Skeletal muscle satellite cell (primary cell): ENCODE measurements at regions not wholly inside any gene's neighbourhood (a gene's known extent, or its start where the extent isn't known, plus 50 kb on each side); places are given as distances from the start of the nearest gene placed in this dataset.

Experiments used
- H3K27me3 ChIP-seq: 2 replicates; pipeline ENCODE4 v1.7.0; 2013; ENCODE audit warnings: low read length; ENCODE audit not compliant: control insufficient read depth, insufficient read depth
- H3K36me3 ChIP-seq: 2 replicates; pipeline ENCODE4 v1.7.0; 2013; ENCODE audit warnings: mild to moderate bottlenecking, control low read depth, low read length; ENCODE audit not compliant: insufficient read depth
- H3K4me1 ChIP-seq: 2 replicates; pipeline ENCODE4 v1.7.0; 2013; ENCODE audit warnings: low read length; ENCODE audit not compliant: control insufficient read depth, insufficient read depth
- H3K4me2 ChIP-seq: 2 replicates; pipeline ENCODE4 v1.7.0; 2013; ENCODE audit warnings: mild to moderate bottlenecking, low read length
- H3K4me3 ChIP-seq: 2 replicates; pipeline ENCODE4 v1.7.0; 2013; ENCODE audit warnings: low read length
- H3K9ac ChIP-seq: 2 replicates; pipeline ENCODE4 v1.7.0; 2013; ENCODE audit warnings: mild to moderate bottlenecking, low read depth, low read length, moderate library complexity
- H3K9me3 ChIP-seq: replicated peaks from 2 replicates; pipeline ENCODE4 v1.7.0; 2013; ENCODE audit warnings: mild to moderate bottlenecking, control low read depth, low read length

DNA sequence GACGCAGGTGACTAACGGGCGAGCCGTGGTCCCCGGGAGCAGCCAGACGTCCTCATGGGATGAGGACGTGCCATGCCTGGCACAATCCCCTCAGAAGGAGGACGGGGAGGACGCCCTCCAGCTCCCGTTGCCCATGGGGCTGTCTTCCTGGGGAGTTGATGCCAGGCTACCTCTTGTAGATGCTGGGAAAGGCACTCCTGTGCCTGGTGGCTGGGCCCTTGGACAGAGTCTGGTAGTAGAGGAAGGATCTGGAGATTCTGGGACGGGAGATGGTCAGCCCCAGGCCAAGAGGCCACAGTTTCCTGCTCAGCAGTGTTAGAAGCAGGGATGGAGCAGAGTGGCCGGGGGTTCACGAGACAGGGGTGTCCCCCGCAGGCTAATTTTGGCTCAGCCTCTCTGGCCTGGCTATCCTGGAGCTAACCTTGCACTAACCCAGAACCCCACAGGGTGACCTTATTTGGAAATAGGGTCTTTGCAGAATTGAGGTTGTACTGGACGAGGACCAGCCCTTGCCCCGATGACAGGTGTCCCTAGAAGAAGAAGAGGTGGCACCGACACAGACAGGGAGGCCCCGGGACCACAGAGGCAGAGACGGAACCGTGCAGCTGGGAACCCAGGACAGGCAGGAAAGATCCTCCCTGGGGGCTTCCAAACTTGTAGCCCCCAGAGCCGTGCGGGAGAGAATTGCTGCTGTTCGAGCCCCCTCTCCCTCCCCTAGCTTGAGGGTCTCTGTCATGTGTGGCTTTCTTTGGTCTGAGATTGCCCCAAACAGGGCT is 50.1 kb upstream of the ADRA2C start:
- Histone ChIP-seq H3K36me3 (no peaks in the 10 kb centered on the region), H3K4me2 (no peak overlapping the region), H3K9me3 (no peaks in the 10 kb centered on the region), H3K4me1 (no peaks in the 10 kb centered on the region), H3K4me3 (no peak overlapping the region), H3K27me3 (peaks cover 22% of the 10 kb centered on the region), H3K9ac (no peak overlapping the region)

DNA sequence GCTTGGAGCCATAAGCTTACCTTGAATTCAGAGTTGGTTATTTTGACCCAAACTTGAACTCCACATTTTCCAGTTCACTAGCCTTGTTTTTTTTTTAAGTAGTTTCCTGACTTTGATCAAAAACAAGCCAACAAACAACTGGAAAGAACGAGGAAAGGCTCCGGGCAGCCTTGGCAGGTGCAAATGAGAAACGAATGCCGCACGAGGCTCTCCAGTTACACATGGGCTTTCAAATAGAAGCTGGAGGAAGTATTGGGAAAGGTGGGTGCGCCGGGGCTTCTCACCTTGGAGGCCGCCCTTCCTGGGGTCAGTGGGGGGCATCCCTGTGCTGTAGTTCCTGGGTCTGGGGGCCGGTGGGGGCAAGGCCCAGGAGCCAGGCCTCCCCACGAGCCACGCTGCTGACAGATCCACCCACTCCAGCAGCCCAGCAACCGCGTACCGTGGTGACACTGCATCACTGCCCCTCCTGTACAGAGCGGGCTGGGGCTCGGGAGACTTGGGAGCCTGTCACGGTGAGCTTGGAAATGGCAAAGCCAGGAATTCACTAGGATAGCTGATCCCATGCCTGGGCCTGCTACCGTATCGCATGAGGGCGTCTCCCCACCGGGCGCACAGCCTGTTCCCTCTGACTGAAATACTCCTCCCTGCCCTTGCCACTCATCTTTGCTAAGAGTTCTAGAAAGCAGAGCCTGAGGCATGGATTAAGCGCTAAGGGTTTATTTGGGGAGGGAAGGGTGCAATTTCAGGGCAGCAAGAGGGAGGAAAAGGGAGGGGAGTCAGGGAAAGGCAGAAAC is 50.9 kb upstream of the ADRA2C start:
- peaks cover 14% of the 10 kb centered on the region for H3K27me3 ChIP-seq
- H3K4me3 ChIP-seq: no peak overlapping the region
- H3K4me1 ChIP-seq: no peaks in the 10 kb centered on the region
- H3K9ac ChIP-seq: no peak overlapping the region
- no peaks in the 10 kb centered on the region for H3K36me3 ChIP-seq
- no peaks in the 10 kb centered on the region for H3K9me3 ChIP-seq
- H3K4me2 ChIP-seq: no peak overlapping the region

DNA sequence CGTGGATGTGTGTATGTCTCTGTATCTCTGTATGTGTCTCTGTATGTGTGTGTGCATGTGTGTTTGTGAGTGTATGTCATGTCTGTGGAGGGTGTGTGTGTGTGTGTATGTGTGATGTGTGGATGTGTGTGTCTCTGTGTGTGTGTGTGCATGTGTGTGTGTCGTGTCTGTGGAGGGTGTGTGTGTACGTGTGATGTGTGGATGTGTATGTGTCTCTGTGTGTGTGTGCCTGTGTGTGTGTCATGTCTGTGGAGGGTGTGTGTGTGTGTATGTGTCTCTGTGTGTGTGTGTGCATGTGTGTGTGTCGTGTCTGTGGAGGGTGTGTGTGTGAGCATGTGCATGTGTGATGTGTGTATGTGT is 51.6 kb upstream of the ADRA2C start:
- peaks cover 13% of the 10 kb centered on the region for H3K27me3 ChIP-seq

DNA sequence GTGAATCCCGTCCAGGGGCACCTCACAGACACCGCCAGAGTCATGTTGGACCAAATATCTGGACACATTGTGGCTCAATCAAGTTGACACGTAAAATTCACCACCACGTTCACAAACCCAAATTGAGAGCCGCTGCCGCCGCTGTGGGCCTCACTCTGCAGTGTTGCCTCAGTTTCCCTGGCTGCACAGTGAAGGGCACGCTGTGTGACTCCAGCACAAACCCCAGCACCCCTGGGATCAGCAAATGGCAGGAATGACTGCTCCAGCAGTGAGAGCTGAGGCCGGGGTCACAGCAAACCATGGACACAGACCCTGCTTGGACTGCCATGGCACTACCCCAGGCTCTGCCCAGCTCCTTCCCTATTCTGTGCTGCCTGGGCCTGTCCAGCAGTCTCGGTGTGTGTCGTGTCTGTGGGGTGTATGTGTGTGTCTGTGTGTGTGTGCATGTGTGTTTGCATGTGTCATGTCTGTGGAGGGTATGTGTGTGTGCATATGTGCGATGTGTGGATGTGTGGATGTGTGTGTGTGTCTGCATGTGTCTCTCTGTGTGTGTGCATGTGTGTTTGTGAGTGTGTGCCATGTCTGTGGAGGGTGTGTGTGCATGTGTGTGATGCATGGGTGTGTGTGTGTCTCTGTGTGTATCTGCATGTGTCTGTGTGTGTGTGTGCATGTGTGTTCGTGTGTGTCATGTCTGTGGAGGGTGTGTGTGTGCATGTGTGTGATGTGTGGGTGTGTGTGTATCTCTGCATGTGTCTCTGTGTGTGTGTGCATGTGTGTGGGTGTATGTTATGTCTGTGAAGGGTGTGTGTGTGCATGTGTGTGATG is 52.2 kb upstream of the ADRA2C start:
- H3K4me3 ChIP-seq: no peak overlapping the region
- H3K4me1 ChIP-seq: no peaks in the 10 kb centered on the region
- H3K27me3 ChIP-seq: peaks cover 13% of the 10 kb centered on the region
- no peaks in the 10 kb centered on the region for H3K36me3 ChIP-seq
- no peaks in the 10 kb centered on the region for H3K9me3 ChIP-seq
- no peak overlapping the region for H3K9ac ChIP-seq
- no peak overlapping the region for H3K4me2 ChIP-seq

More for the DNA sequence above, 51.6 kb upstream of the ADRA2C start:
- Histone ChIP-seq H3K9me3 (no peaks in the 10 kb centered on the region), H3K4me1 (no peaks in the 10 kb centered on the region), H3K36me3 (no peaks in the 10 kb centered on the region), H3K9ac (no peak overlapping the region), H3K4me3 (no peak overlapping the region), H3K4me2 (no peak overlapping the region)

DNA sequence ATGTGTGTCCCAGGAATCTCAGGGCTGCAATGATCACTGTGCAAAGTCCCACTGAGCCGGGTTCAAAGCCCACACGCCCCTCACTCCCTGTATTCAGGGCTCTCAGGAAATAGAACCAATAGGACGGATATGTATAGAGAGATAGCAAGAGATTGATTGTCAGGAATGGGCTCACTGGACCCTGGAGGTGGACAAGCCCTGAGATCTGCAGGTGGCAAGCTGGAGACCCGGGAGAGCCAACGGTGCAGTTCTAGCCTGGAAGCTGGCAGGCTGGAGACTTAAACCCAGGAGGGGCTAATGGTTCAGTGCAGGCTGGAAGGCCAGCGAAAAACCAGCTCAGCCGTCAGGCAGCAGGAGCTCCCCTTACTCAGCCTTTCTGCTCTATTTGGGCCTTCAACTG is 52.8 kb upstream of the ADRA2C start:
- no peaks in the 10 kb centered on the region for H3K9me3 ChIP-seq
- H3K27me3 ChIP-seq: peaks cover 13% of the 10 kb centered on the region
- H3K36me3 ChIP-seq: no peaks in the 10 kb centered on the region
- H3K4me1 ChIP-seq: peaks cover 4% of the 10 kb centered on the region
- H3K4me2 ChIP-seq: no peak overlapping the region
- no peak overlapping the region for H3K9ac ChIP-seq
- H3K4me3 ChIP-seq: no peak overlapping the region

DNA sequence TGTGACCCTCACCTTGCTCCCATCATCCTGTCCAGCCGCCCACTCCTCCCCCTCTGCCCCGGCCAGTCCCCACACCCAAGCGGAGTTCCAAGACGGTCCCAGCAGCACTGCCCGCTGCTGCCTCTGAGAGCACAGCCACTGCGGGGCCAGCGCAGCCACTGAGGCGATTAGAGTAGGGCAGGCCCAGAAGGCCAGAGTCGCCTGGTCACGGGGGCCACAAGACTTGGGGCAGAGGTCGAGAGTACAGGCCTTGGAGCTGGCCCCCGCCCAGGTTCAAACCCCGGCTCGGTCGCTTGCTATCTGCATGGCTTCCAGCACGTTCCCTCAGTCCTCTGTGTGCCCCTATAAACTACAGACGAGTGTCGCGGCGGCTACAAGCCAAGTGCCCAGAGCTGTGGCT is 53.2 kb upstream of the ADRA2C start:
- no peak overlapping the region for H3K4me2 ChIP-seq
- H3K36me3 ChIP-seq: no peaks in the 10 kb centered on the region
- no peaks in the 10 kb centered on the region for H3K9me3 ChIP-seq
- H3K27me3 ChIP-seq: peaks cover 13% of the 10 kb centered on the region
- H3K9ac ChIP-seq: no peak overlapping the region
- H3K4me1 ChIP-seq: peaks cover 8% of the 10 kb centered on the region
- H3K4me3 ChIP-seq: no peak overlapping the region

DNA sequence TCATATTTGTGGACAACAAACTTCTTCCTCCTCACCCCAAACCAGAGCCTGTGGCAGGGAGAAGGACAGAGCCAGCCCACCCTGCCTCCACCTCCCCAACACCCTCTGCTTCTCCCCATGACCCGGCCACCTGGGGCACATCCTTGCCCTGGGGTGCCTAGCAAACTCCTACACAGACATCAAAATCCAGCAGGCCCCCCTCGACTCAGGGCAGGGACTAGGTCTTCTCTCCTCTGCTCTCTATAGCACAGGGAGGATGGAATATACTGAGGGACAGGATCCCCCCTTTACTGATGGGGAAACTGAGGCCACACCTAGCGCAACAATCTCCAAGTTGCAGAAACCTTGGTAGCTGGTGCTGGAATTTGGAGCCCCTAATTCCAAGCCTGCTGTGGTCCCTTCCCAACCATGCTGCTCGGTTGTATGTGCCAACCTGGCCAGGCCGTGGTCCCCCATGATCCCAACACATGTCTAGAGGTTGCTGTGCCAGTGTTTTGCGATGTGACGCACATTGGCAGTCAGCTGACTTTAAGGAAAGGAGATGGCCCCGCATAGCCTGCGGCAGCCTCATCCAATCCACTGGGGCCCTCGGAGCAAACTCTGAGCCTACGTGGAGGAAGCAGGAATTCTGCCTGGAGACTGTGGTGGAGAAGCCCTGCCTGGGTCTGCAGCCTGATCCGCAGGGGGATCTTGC is 53.9 kb upstream of the ADRA2C start:
- H3K36me3 ChIP-seq: no peaks in the 10 kb centered on the region
- H3K4me3 ChIP-seq: no peak overlapping the region
- peaks cover 14% of the 10 kb centered on the region for H3K4me1 ChIP-seq
- H3K4me2 ChIP-seq: no peak overlapping the region
- no peak overlapping the region for H3K9ac ChIP-seq
- H3K27me3 ChIP-seq: peaks cover 13% of the 10 kb centered on the region
- no peaks in the 10 kb centered on the region for H3K9me3 ChIP-seq

DNA sequence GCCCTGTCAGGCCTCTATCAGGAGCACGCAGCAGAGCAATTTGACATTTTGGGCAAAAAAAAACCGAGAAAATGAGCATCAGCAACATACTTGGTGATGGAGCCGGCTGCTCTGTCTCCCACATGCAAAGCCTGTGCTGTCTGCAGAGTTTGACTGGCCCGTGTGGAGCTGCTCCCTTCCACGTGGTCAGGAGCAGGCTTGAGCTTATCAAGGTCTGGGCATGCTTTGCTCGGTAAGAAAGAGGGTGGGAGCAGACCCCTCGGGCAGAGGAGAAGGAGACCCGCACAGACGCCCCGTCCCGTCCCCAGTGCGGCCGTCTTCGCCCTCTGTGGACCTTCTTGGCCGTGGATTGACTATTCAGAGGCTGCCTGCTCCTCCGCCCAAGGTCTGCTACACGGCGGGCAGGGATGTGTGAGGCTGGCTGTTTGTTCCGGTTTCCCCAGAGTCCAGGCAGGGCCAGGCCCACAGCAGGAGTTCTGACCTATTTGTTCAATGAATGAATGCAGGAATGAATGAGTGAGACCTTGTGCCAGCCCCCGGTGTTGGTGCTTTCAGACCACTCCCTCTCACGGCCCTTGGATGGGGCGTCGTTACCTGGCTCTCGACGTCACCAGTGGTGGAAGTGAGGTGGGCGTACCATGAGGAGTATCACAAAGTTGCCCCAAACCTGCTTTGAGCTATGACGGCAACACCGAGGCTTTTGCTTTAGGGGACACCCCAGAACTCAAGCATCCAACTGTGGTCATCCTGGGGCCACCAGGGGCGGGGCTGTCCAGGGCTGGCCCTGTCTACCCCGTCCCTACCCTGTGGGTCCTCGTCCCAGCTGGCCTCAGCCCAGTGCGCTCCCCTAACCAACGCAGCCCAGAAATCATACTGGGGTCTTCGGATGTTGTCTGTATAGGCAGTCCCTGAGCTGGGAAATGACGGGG is 54.7 kb upstream of the ADRA2C start:
- Histone ChIP-seq H3K27me3 (peaks cover 9% of the 10 kb centered on the region), H3K4me2 (no peak overlapping the region), H3K4me3 (no peak overlapping the region), H3K4me1 (peaks cover 21% of the 10 kb centered on the region), H3K36me3 (no peaks in the 10 kb centered on the region), H3K9ac (no peak overlapping the region), H3K9me3 (no peaks in the 10 kb centered on the region)

DNA sequence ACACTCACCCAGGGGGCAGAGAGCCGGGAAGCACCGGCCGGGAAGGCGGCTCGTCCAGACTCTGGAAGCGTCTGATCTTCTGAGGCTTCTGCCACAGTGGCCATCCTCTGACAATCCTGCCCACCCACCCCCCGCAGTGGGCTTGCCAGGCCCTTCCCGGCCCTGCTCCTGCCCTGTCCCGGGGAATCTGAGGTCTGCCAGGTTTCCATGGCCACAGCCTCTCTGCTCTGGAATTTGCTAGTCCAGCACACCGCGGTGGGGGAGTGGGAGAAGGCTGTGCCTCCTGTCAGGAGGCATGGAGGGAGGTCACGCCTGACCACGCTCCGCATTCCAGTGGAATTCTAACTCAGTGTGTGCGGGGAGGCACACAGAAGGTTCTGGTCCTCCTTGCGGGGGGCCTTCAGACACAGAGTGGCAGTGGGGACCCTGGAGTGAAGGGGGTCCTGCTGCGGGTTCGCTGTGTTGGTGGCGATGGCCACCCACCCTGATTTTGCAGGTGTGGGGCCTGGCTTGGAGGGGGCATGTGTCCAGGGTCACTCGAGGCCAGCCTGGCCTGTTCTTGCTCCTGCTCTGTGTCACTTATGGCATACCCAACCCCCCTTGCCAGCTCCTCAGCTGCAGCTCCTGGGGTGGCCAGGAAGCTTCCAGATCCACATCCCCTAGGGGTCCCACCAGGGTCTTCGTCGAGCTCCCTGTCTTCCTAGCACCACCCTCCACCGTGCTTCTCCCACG is 55.6 kb upstream of the ADRA2C start:
- no peaks in the 10 kb centered on the region for H3K9me3 ChIP-seq
- H3K9ac ChIP-seq: no peak overlapping the region
- H3K4me2 ChIP-seq: no peak overlapping the region
- no peaks in the 10 kb centered on the region for H3K36me3 ChIP-seq
- peaks cover 21% of the 10 kb centered on the region for H3K4me1 ChIP-seq
- H3K4me3 ChIP-seq: no peak overlapping the region
- peaks cover 7% of the 10 kb centered on the region for H3K27me3 ChIP-seq

DNA sequence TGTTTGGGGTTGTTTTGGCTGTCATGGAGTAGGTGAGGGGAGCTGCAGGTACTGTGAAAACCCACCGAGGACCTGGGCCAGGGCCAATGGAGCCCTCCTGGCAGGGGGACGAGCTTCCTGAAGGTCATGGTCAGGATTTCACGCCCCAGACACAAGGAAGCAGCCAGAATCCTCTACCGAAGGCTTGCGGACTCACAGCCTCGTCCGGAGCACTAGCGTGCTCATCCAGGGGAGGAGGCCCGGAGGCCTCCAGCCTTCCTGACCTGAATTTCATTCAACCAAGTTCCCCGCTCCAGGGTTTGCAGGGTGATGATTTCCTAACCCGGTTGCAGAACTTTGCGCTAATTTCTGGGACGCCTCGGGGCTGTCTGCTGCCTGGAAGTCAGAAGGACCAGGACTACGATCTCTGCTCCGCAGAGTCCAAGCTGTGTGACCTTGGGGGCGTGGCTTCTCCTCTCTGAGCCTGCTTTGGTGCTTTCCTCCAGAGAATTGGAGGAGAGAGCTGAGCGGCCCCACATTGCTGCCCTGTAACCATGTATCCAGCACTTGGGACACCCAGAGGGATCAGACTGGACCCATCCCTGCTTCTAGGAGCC is 56.2 kb upstream of the ADRA2C start:
- Histone ChIP-seq H3K36me3 (no peaks in the 10 kb centered on the region), H3K4me2 (no peak overlapping the region), H3K9me3 (no peaks in the 10 kb centered on the region), H3K9ac (no peak overlapping the region), H3K4me3 (no peak overlapping the region), H3K27me3 (peaks cover 7% of the 10 kb centered on the region), H3K4me1 (peaks cover 21% of the 10 kb centered on the region)
